ENCODE measurements at regions not wholly inside any gene's neighbourhood (a gene's known extent, or its start where the extent isn't known, plus 50 kb on each side); places are given as distances from the start of the nearest gene placed in this dataset.

DNA sequence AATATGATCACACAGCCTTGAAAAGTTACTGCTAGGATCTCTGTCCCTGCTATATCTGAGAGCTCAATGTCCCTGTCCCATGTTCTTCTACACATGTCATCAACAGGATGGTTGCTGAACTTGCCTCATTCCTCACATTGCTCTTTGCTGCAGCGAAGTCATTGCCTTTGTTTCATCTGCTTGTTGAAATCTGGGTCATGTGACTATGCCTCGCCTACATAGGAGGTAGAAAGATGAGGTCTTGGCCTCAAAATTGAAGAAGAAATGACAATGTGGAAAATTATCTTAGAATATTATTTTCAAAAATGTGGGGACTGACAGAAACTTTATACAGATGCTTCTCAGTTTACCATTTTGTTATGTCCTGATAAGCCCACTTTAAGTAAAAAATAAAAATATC, 494.2 kb downstream of the SOX5 start:
- TF ChIP-seq, protein P1, sequence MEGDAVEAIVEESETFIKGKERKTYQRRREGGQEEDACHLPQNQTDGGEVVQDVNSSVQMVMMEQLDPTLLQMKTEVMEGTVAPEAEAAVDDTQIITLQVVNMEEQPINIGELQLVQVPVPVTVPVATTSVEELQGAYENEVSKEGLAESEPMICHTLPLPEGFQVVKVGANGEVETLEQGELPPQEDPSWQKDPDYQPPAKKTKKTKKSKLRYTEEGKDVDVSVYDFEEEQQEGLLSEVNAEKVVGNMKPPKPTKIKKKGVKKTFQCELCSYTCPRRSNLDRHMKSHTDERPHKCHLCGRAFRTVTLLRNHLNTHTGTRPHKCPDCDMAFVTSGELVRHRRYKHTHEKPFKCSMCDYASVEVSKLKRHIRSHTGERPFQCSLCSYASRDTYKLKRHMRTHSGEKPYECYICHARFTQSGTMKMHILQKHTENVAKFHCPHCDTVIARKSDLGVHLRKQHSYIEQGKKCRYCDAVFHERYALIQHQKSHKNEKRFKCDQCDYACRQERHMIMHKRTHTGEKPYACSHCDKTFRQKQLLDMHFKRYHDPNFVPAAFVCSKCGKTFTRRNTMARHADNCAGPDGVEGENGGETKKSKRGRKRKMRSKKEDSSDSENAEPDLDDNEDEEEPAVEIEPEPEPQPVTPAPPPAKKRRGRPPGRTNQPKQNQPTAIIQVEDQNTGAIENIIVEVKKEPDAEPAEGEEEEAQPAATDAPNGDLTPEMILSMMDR (IDR thresholded peaks at IDR 0.05; ENCODE audit: low read depth, low read length, poor library complexity, severe bottlenecking): no peak
- no peak for TF ChIP-seq EZH2phosphoT487 (IDR thresholded peaks at IDR 0.05; ENCODE audit: borderline replicate concordance, low read length)
